RWPE2 (cell line): ENCODE measurements at regions not wholly inside any gene's neighbourhood (a gene's known extent, or its start where the extent isn't known, plus 50 kb on each side); places are given as distances from the start of the nearest gene placed in this dataset.

Experiments used
- ATAC-seq: fragments of 200-7000 bp; cut with Tn5 transposase; 3 replicates; pipeline ENCODE4 v1.9.1; 2021; ENCODE audit warnings: low read depth
- DNase-seq: peaks from one replicate; pipeline ENCODE4 v3.0.0-alpha.2; 2020; ENCODE audit warnings: low spot score
- H3K27ac ChIP-seq: fragments of 450-650 bp; 2 replicates; pipeline ENCODE4 v1.5.1; 2017; ENCODE audit warnings: mild to moderate bottlenecking; ENCODE audit not compliant: poor library complexity, severe bottlenecking
- H3K27me3 ChIP-seq: fragments of 250-450 bp; sonication (Bioruptor Pico); 2 replicates; pipeline ENCODE4 v1.5.1; 2021; ENCODE audit warnings: mild to moderate bottlenecking, moderate library complexity; ENCODE audit not compliant: insufficient read depth, poor library complexity, severe bottlenecking
- H3K36me3 ChIP-seq: fragments of 250-450 bp; sonication (Bioruptor Pico); 2 replicates; pipeline ENCODE4 v1.5.1; 2020; ENCODE audit warnings: low read depth, mild to moderate bottlenecking, moderate library complexity
- H3K4me1 ChIP-seq: fragments of 250-450 bp; sonication (Bioruptor Pico); 2 replicates; pipeline ENCODE4 v1.5.1; 2021; ENCODE audit warnings: mild to moderate bottlenecking, moderate library complexity; ENCODE audit not compliant: insufficient read depth, poor library complexity, severe bottlenecking
- H3K4me3 ChIP-seq: fragments of 250-450 bp; sonication (Bioruptor Pico); 2 replicates; pipeline ENCODE4 v1.5.1; 2021; ENCODE audit warnings: mild to moderate bottlenecking, moderate library complexity; ENCODE audit not compliant: severe bottlenecking
- H3K9me3 ChIP-seq: fragments of 250-450 bp; sonication (Bioruptor Pico); 2 replicates; pipeline ENCODE4 v1.5.1; 2021; ENCODE audit warnings: mild to moderate bottlenecking, moderate library complexity; ENCODE audit not compliant: severe bottlenecking
- TF ChIP-seq, protein P1 (sequence below): fragments of 450-650 bp; IDR thresholded peaks from one replicate; pipeline ENCODE4 v1.5.1; 2017; ENCODE audit warnings: mild to moderate bottlenecking, moderate library complexity; ENCODE audit not compliant: poor library complexity, severe bottlenecking

DNA sequence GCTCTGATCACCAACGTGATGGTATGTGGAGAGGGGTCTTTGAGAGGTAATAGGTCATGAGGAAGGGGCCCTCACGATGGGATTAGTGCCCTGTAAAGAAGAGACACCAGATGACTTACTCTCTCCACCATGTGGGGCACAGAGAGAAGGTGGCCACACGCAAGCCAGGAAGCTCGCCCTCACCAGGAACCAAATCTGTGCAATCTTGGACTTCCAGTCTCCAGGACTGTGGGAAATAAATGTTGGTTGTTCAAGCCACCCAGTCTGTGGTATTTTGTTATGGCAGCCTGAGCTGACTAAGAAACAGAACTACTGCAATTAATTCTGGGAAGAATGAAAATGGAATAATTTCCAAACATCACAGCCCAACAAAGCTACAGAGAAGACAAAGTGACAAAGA is 117.5 kb downstream of the SNX19 start:
- peaks cover 12% of the 10 kb centered on the region for H3K4me1 ChIP-seq
- H3K27ac ChIP-seq: peak overlapping the region; percentile 55
- ATAC-seq (no peak), DNase-seq (no peak)
- no peaks in the 10 kb centered on the region for H3K27me3 ChIP-seq
- TF ChIP-seq, protein P1, sequence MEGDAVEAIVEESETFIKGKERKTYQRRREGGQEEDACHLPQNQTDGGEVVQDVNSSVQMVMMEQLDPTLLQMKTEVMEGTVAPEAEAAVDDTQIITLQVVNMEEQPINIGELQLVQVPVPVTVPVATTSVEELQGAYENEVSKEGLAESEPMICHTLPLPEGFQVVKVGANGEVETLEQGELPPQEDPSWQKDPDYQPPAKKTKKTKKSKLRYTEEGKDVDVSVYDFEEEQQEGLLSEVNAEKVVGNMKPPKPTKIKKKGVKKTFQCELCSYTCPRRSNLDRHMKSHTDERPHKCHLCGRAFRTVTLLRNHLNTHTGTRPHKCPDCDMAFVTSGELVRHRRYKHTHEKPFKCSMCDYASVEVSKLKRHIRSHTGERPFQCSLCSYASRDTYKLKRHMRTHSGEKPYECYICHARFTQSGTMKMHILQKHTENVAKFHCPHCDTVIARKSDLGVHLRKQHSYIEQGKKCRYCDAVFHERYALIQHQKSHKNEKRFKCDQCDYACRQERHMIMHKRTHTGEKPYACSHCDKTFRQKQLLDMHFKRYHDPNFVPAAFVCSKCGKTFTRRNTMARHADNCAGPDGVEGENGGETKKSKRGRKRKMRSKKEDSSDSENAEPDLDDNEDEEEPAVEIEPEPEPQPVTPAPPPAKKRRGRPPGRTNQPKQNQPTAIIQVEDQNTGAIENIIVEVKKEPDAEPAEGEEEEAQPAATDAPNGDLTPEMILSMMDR: no peak
- no peak overlapping the region for H3K4me3 ChIP-seq
- no peaks in the 10 kb centered on the region for H3K9me3 ChIP-seq
- H3K36me3 ChIP-seq: no peaks in the 10 kb centered on the region

DNA sequence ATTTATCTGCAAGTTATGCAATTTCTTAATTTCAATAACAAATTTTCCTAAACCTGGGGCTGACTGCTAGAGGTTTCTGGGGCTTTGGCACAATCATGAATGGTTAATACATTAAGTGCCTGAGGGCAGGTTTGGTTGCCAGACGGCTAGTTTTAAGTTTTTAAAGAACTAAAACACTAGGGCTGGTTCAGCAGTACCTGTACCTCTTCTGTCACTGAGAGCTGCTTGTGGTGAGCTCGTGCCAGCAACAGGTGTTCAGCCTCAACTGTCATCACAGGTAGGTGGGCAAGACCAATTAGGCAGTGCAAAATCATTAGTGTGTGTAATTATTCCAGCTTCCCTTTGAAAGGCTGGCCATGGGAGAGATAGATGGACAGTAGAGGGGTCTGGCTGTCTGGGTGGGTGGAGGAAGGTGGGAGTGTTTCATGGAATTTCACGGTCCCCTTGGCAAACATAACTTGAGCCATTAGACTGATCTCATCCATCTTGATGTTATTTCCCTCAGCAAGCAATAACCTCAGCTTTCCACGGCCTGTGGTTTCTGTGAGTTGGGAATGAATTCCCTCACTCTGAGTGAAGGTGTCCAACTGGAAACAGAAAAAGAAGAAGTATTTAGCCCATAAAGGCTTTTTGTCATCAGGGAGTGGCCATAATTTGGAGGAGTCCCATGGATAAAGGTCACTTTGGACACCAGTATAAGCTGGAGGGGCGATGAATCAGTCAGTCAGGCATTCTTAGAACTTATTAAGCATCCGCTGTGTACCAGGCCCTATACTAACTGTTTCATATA is 114.8 kb downstream of the SNX19 start:
- H3K4me3 ChIP-seq: no peak overlapping the region

DNA sequence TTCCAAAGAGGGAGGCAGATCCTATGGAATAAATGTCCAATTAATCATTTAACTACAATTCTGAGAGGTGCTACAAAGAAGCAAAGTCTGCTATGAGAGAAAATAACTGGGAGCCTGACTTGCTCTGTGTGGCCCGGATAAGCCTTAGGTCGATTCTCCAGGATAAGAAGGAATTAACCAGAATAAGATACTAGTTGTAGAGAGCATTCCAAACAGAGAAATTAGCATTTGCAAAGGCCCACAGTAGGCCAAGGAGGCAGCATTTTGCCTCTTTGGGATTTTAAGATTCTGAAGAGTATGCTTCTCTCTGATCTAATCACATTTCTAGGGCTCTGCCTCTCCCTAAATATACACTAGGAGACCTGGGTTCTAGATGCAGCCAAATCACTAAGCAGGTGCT is 113.7 kb downstream of the SNX19 start:
- Histone ChIP-seq H3K27ac (no peak overlapping the region), H3K9me3 (no peaks in the 10 kb centered on the region), H3K36me3 (no peaks in the 10 kb centered on the region), H3K4me1 (peaks cover 10% of the 10 kb centered on the region), H3K4me3 (no peak overlapping the region), H3K27me3 (no peaks in the 10 kb centered on the region)
- TF ChIP-seq, protein P1: no peak
- ATAC-seq: no peak
- no peak for DNase-seq

More for the DNA sequence above, 114.8 kb downstream of the SNX19 start:
- TF ChIP-seq, protein P1: no peak
- DNase-seq: no peak
- Histone ChIP-seq H3K4me1 (peaks cover 12% of the 10 kb centered on the region), H3K27me3 (no peaks in the 10 kb centered on the region), H3K9me3 (no peaks in the 10 kb centered on the region), H3K27ac (no peak overlapping the region), H3K36me3 (no peaks in the 10 kb centered on the region)
- ATAC-seq: no peak

DNA sequence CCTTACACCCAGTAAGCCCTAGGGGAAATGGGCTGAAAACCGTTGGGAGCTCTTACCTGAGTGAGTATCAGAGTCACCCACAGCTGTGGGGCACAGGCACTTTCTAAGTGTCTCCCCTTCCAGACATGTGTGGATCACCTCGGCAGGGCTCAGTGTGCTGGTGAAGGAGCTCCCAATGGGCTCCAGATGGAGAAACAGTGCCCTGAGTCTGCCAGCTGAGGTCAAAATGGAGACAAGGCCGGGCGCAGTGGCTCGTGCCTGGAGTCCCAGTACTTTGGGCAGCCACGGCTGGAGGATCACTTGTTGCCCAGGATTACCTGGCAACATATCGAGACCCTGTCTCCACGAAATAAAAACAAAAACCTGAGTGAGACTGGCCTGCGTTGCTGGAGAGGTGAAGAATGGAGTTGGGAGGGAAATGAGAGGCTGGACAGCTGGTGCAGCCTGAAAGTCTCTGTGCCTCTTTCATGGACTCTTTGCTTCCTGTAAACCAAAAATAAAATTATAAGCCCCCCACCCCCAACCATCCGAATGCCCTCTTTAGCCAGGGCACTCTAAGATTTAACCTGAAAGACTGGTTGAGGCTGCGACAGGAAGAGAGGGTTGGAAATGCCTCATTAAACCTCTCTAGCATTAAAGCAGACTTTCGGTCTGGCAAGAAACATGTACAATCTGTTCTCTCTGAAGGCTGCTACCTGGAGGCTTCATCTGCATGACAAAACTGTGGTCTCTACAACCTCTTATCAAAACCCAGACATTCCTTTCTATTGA is 111.8 kb downstream of the SNX19 start:
- Histone ChIP-seq H3K9me3 (no peaks in the 10 kb centered on the region), H3K4me3 (no peak overlapping the region), H3K27me3 (no peaks in the 10 kb centered on the region), H3K27ac (no peak overlapping the region), H3K4me1 (no peaks in the 10 kb centered on the region), H3K36me3 (no peaks in the 10 kb centered on the region)
- ATAC-seq (no peak), DNase-seq (no peak)
- TF ChIP-seq, protein P1: no peak
